Heart left ventricle (tissue), 16 donors: ENCODE measurements at regions not wholly inside any gene's neighbourhood (a gene's known extent, or its start where the extent isn't known, plus 50 kb on each side); places are given as distances from the start of the nearest gene placed in this dataset.
A peak's percentile ranks its signal among the peaks of the same experiment; 100 is the strongest.

Source experiments
- ATAC-seq, 4 donors: fragments of 200-7000 bp; cut with Tn5 transposase; one replicate each; pipeline ENCODE4 v1.9.1; 2020 to 2022; ENCODE audit warnings: moderate library complexity in 4 of 4, mild to moderate bottlenecking in 3 of 4, moderate number of reproducible peaks in 1 of 4
- DNase-seq, 5 donors: peaks; one replicate each; pipeline ENCODE4 v3.0.0-alpha.2; 2020
- H3K27ac ChIP-seq, 12 donors: fragments of 200-600 bp; sonication (generic) in 4 of 12; one replicate each; pipeline versions ENCODE4 v1.5.0 to v1.8.0; 2016 to 2022; ENCODE audit warnings: mild to moderate bottlenecking in 2 of 12
- H3K27me3 ChIP-seq, 9 donors: fragments of 200-600 bp; sonication (generic) in 2 of 9; one replicate each; pipeline versions ENCODE4 v1.5.1 to v1.8.0; 2016 to 2022; ENCODE audit warnings: mild to moderate bottlenecking in 3 of 9
- H3K36me3 ChIP-seq, 9 donors: fragments of 200-600 bp; sonication (generic) in 2 of 9; one replicate each; pipeline versions ENCODE4 v1.5.0 to v1.8.0; 2018 to 2022; ENCODE audit warnings: mild to moderate bottlenecking in 2 of 9
- H3K4me1 ChIP-seq, 12 donors: fragments of 200-600 bp; sonication (generic) in 4 of 12; one replicate each; pipeline versions ENCODE4 v1.5.0 to v1.8.0; 2016 to 2022; ENCODE audit warnings: mild to moderate bottlenecking in 3 of 12
- H3K4me3 ChIP-seq, 12 donors: fragments of 200-600 bp; sonication (generic) in 4 of 12; one replicate each; pipeline versions ENCODE4 v1.5.0 to v1.8.0; 2017 to 2022; ENCODE audit warnings: mild to moderate bottlenecking in 9 of 12, moderate library complexity in 4 of 12
- H3K9me3 ChIP-seq, 12 donors: fragments of 200-600 bp; sonication (generic) in 4 of 12; one replicate each; pipeline versions ENCODE4 v1.5.0 to v1.8.0; 2016 to 2022; ENCODE audit warnings: mild to moderate bottlenecking in 1 of 12
- CTCF ChIP-seq, 12 donors: fragments of 200-600 bp; sonication (generic) in 4 of 12; IDR thresholded peaks; one replicate each; pipeline versions ENCODE4 v1.5.0 to v1.8.0; 2018 to 2022; ENCODE audit warnings: antibody characterized with exemption in 12 of 12, mild to moderate bottlenecking in 5 of 12
- POLR2A ChIP-seq, 2 donors: fragments of 450-650 bp; IDR thresholded peaks; one replicate each; pipeline ENCODE4 v1.6.1; 2017; ENCODE audit warnings: antibody characterized with exemption in 2 of 2, mild to moderate bottlenecking in 2 of 2, moderate library complexity in 2 of 2
- WGBS, 4 donors: extraction: QIAGEN DNeasy Blood & Tissue Kit in 2 of 4; methylation state at CpG; one replicate each; pipeline versions ENCODE4 v1.1.5 to v1.1.7; 2013 to 2018; 5-methylcytosine and 5-hydroxymethylcytosine counted together
- intact Hi-C, 10 donors: fragments of 100-400 bp; cut with DNase I; formaldehyde crosslinking; loops; one replicate each; pipeline versions ENCODE4 v1.11.1 to v1.14.2; 2022
- donor health status: ischemic (EF 13 %, LVEDD 7.1; RV severe dilation, severe dysfunction).
- donor health status: healthy with polysubstance abuse.
- donor health status: DM: no; HTN: yes; CAD: no.
- donor health status: DM: no; HTN: no; CAD: no.
- donor health status: ischemic (EF 25% LVEDD 6.9; RV normal size, moderate dysfunction).
- donor health status: ischemic (EF 25% LVEDD 5.7; RV mildly dilated, moderate dysfunction).
- donor health status: healthy.
- donor health status: DM: yes; HTN: yes; CAD: no.
- donor health status: ischemic (EF 35%, LVEDD 5.7; RV mildly dilated, moderate dysfunction).
- donor health status: nonischemic (EF 11% LVEDD 7.7; RV severe dilation, severe dysfunction).
- donor health status: DM: yes; HTN: yes; CAD: no.
- donor health status: PGD.
- donor health status: ischemic (EF 29% LVEDD 5.4; RV normal size, mild dysfunction).
- donor health status: nonischemic (EF 23%, LVEDD 6.1; RV moderate dilation, normal function).

- WGBS, 4 donors = 67 to 90% (median 85%) methylated on average over 1 of the region's 1 CpG
Measured at GRCh38 chr3:16060945-16061344, 113.5 kb upstream of the GALNT15 start.

GRCh38 chr3:16061491-16061890, 113.0 kb upstream of the GALNT15 start:
- Histone ChIP-seq H3K27ac (peak overlapping the region in 5 of 12 donors; percentile 73 to 78 (median 76)), H3K9me3 (no peaks in the 10 kb centered on the region), H3K4me1 (peaks cover 0 to 37% (median 24%) of the 10 kb centered on the region in 12 donors), H3K36me3 (no peaks in the 10 kb centered on the region), H3K27me3 (no peaks in the 10 kb centered on the region), H3K4me3 (no peak overlapping the region)
- 86 to 96% (median 90%) methylated on average over 2 of the region's 2 CpGs for WGBS, 4 donors
- intact Hi-C loops = loop anchor here in 1 of 10 donors (5.0 kb wide), 1 partner anchor 51 kb away; no protein-coding TSS in a partner anchor
- no peak for ATAC-seq
- TF ChIP-seq POLR2A (IDR thresholded peaks at IDR 0.05) (no peak), CTCF (IDR thresholded peaks at IDR 0.05) (no peak)
- no peak for DNase-seq

More at GRCh38 chr3:16060945-16061344, 113.5 kb upstream of the GALNT15 start:
- ATAC-seq (peak in 3 of 4 donors; percentile 34 to 71 (median 48)), DNase-seq (peak in 1 of 5 donors; percentile 50)
- Histone ChIP-seq H3K9me3 (no peaks in the 10 kb centered on the region), H3K27ac (peak overlapping the region in 10 of 12 donors; percentile 6 to 86 (median 74)), H3K36me3 (no peaks in the 10 kb centered on the region), H3K27me3 (no peaks in the 10 kb centered on the region), H3K4me1 (peaks cover 0 to 39% (median 27%) of the 10 kb centered on the region in 12 donors), H3K4me3 (no peak overlapping the region)
- intact Hi-C loops = loop anchor here in 1 of 10 donors (5.0 kb wide), 1 partner anchor 51 kb away; no protein-coding TSS in a partner anchor
- TF ChIP-seq CTCF (IDR thresholded peaks at IDR 0.05) = no peak
- no peak for TF ChIP-seq POLR2A (IDR thresholded peaks at IDR 0.05)

GRCh38 chr3:16063603-16064002, 110.9 kb upstream of the GALNT15 start:
- no peaks in the 10 kb centered on the region for H3K36me3 ChIP-seq
- H3K27ac ChIP-seq = peak overlapping the region in 6 of 12 donors; percentile 57 to 88 (median 71)
- H3K4me3 ChIP-seq = no peak overlapping the region
- intact Hi-C loops = loop anchor here in 1 of 10 donors (5.0 kb wide), 1 partner anchor 49 kb away; no protein-coding TSS in a partner anchor
- no peak for ATAC-seq
- 92 to 100% (median 94%) methylated on average over 2 of the region's 2 CpGs for WGBS, 4 donors
- DNase-seq = no peak
- TF ChIP-seq CTCF (IDR thresholded peaks at IDR 0.05) (no peak), POLR2A (IDR thresholded peaks at IDR 0.05) (no peak)
- H3K9me3 ChIP-seq = no peaks in the 10 kb centered on the region
- H3K4me1 ChIP-seq = peaks cover 0 to 37% (median 23%) of the 10 kb centered on the region in 12 donors
- no peaks in the 10 kb centered on the region for H3K27me3 ChIP-seq

- peak; percentile 43 to 64 (median 56) for ATAC-seq
- Histone ChIP-seq H3K4me3 (no peak overlapping the region), H3K36me3 (no peaks in the 10 kb centered on the region), H3K27me3 (no peaks in the 10 kb centered on the region), H3K4me1 (peaks cover 0 to 35% (median 20%) of the 10 kb centered on the region in 12 donors), H3K9me3 (no peaks in the 10 kb centered on the region), H3K27ac (peak overlapping the region; percentile 3 to 88 (median 61))
- peak; percentile 62 to 89 (median 74) for DNase-seq
- intact Hi-C loops = loop anchor here in 1 of 10 donors (5.0 kb wide), 1 partner anchor 47 kb away; no protein-coding TSS in a partner anchor
- 57 to 70% (median 62%) methylated on average over 3 of the region's 3 CpGs for WGBS, 4 donors
- no peak for TF ChIP-seq POLR2A (IDR thresholded peaks at IDR 0.05)
- no peak for TF ChIP-seq CTCF (IDR thresholded peaks at IDR 0.05)
Measured at GRCh38 chr3:16064642-16065414, 109.7 kb upstream of the GALNT15 start.
